ENCODE measurements at regions not wholly inside any gene's neighbourhood (a gene's known extent, or its start where the extent isn't known, plus 50 kb on each side); places are given as distances from the start of the nearest gene placed in this dataset.
"Not testable (repeated sequence)": the region's sequence is repeated elsewhere in the genome, so short reads cannot be mapped to it uniquely, and the experiment has no call there.

GRCh38 chr6:17182961-17183360 lies 81.1 kb downstream of the STMND1 start:
- POLR2A ChIA-PET = no interaction called here
- CTCF ChIA-PET = no interaction called here

GRCh38 chr6:17186925-17187324 lies 85.1 kb downstream of the STMND1 start:
- POLR2A ChIA-PET = no interaction called here
- CTCF ChIA-PET = no interaction called here

GRCh38 chr6:17193106-17193775 lies 87.9 kb upstream of the RBM24 start:
- POLR2A ChIA-PET = no interaction called here
- CTCF ChIA-PET = no interaction called here

GRCh38 chr6:17197607-17198006 lies 83.6 kb upstream of the RBM24 start:
- CTCF ChIA-PET = no interaction called here
- POLR2A ChIA-PET = no interaction called here

- CTCF ChIA-PET = interaction anchor here (0.7 kb wide), 1 partner anchor 518 kb away, joined by 8 read pairs; no protein-coding TSS in a partner anchor
- POLR2A ChIA-PET = no interaction called here
These were observed 80.8 kb upstream of the RBM24 start for GRCh38 chr6:17200395-17200794.

GRCh38 chr6:17202526-17202925 lies 78.6 kb upstream of the RBM24 start:
- ChIA-PET CTCF (no interaction called here), POLR2A (no interaction called here)

GRCh38 chr6:17204533-17204932 lies 76.6 kb upstream of the RBM24 start:
- CTCF ChIA-PET = no interaction called here

GRCh38 chr6:17206566-17207072 lies 74.5 kb upstream of the RBM24 start:
- ChIA-PET CTCF (no interaction called here), POLR2A (no interaction called here)

More at GRCh38 chr6:17204533-17204932, 76.6 kb upstream of the RBM24 start:
- POLR2A ChIA-PET = no interaction called here

GRCh38 chr6:17207281-17207680 lies 73.9 kb upstream of the RBM24 start:
- ChIA-PET POLR2A (no interaction called here), CTCF (no interaction called here)

- ChIA-PET CTCF (no interaction called here), POLR2A (no interaction called here)
These were observed 70.5 kb upstream of the RBM24 start for GRCh38 chr6:17210683-17211082.

- POLR2A ChIA-PET = no interaction called here
- CTCF ChIA-PET = interaction anchor here (0.7 kb wide), 1 partner anchor 205 kb away, joined by 3 read pairs; no protein-coding TSS in a partner anchor
These were observed 70.1 kb upstream of the RBM24 start for GRCh38 chr6:17211101-17211500.

- POLR2A ChIA-PET = no interaction called here
- CTCF ChIA-PET = no interaction called here
These were observed 68.4 kb upstream of the RBM24 start for GRCh38 chr6:17212546-17213371.

GRCh38 chr6:17214106-17214505 lies 67.1 kb upstream of the RBM24 start:
- POLR2A ChIA-PET = no interaction called here
- CTCF ChIA-PET = no interaction called here

- POLR2A ChIA-PET, CTCF ChIA-PET: not testable (repeated sequence)
These were observed 64.2 kb upstream of the RBM24 start for GRCh38 chr6:17216972-17217371.

- POLR2A ChIA-PET = no interaction called here
- CTCF ChIA-PET = no interaction called here
These were observed 63.0 kb upstream of the RBM24 start for GRCh38 chr6:17218023-17218748.

GRCh38 chr6:17218749-17219093 lies 62.4 kb upstream of the RBM24 start:
- ChIA-PET POLR2A (no interaction called here), CTCF (no interaction called here)

- ChIA-PET CTCF (no interaction called here), POLR2A (no interaction called here)
These were observed 62.1 kb upstream of the RBM24 start for GRCh38 chr6:17219098-17219497.

GRCh38 chr6:17220040-17220910 lies 60.9 kb upstream of the RBM24 start:
- CTCF ChIA-PET = interaction anchor here (0.7 kb wide), 1 partner anchor 57 kb away, joined by 3 read pairs; no protein-coding TSS in a partner anchor
- POLR2A ChIA-PET = no interaction called here

GRCh38 chr6:17224056-17224455 lies 57.1 kb upstream of the RBM24 start:
- POLR2A ChIA-PET = no interaction called here

GRCh38 chr6:17224501-17224900 lies 56.7 kb upstream of the RBM24 start:
- POLR2A ChIA-PET, CTCF ChIA-PET: not testable (repeated sequence)

More at GRCh38 chr6:17224056-17224455, 57.1 kb upstream of the RBM24 start:
- CTCF ChIA-PET = no interaction called here
